Kidney capillary endothelial cell (primary cell): ENCODE measurements at regions not wholly inside any gene's neighbourhood (a gene's known extent, or its start where the extent isn't known, plus 50 kb on each side); places are given as distances from the start of the nearest gene placed in this dataset.

ENCODE experiments used
- DNase-seq: peaks from one replicate; pipeline ENCODE4 v3.0.0-alpha.2; 2018; ENCODE audit warnings: low spot score

- no peak for DNase-seq
These were observed 206.3 kb upstream of the CHRNA7 start for GRCh38 chr15:31824024-31824423.

DNA sequence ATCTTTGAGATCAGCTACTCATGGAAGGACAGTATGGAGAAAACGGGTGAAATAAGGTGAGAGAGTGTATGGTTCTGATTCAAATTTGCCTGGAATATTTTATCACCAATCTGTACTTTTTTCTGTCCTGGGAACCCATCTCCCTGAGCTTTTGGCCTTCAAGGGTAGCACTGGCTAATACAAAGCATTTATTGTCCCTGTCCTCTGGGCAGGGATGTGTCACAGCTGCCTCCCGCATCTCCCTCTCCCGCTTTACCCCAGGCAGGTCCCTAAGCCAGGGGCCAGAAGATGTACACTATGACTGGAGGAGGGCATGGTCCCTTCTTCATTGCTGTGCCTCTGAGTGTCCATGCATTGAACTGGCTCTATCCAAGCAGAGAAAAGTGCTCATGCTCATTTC lies 201.7 kb upstream of the CHRNA7 start:
- no peak for DNase-seq

DNA sequence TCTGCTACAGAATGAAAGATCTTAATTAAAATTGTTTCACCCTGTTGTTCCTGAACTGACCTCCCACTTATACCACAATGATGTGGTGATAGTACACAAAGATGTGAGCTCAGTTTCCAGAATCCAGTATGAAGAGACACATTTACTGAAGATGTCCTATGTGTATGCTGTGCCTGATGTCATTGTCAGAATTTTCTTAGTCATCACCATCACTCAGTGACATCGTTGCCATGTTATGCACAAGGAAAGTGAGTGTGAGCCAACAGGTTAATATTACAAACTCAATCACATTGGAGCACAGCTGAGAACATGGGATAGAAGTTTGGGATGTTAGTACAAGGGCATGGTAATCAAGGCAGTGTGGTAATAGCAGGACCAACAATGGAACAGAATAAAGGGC lies 199.7 kb upstream of the CHRNA7 start:
- DNase-seq: no peak

- no peak for DNase-seq
These were observed 198.7 kb upstream of the CHRNA7 start for GRCh38 chr15:31831596-31831995.

GRCh38 chr15:31834654-31835053 lies 195.7 kb upstream of the CHRNA7 start:
- DNase-seq: no peak

- no peak for DNase-seq
These were observed 190.9 kb upstream of the CHRNA7 start for GRCh38 chr15:31839388-31839787.

DNA sequence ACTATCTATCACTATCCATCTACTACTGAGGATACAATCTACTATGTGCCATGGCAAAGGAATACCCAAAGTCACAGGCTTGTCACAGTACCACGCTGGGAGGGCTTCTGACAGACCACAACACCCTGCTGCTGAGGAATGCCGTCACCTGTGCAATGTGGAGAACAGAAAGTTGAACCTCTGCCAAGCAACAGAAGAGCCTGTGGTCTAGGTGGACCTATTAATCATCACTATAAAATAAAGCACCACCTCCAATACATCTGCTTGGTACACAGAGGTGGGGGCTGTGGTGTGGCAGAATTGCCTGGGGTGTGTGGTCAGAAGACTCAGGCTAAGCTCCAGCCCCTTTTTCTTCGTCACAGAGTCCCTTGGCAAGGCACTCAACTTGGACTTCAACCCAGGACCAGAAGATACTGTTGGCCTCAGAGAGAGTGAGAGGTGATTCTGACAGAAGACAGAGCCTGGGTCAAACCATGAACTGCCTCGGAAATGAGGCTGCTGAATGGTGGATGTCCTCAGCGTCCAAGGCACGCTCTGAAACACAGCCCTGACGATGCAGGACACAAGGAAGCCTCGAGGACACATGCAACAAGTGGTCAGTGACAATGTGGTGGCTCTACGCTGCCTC lies 189.4 kb upstream of the CHRNA7 start:
- DNase-seq: no peak

GRCh38 chr15:31842532-31843195 lies 187.7 kb upstream of the CHRNA7 start:
- DNase-seq: no peak

GRCh38 chr15:31843426-31844055 lies 186.8 kb upstream of the CHRNA7 start:
- no peak for DNase-seq

DNA sequence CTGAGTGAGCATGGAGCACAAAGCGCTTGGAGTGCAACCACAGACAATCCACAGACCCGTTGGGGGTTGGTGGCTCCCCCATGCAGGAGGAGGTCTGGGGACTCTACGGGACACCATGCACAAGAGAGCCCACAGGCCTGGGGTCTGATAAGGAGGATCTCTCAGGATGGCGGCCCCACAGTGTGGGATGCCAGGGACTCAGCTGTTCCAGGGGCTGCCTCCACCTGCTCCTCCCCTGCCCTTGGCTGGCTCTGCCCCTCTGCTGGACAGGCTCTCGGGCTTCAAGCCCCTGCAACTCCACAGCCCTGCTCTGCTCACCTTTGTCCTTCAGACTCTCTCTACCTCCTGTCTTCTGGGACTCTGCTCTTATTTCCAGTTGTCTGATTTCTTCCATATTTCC lies 184.5 kb upstream of the CHRNA7 start:
- DNase-seq: no peak

DNA sequence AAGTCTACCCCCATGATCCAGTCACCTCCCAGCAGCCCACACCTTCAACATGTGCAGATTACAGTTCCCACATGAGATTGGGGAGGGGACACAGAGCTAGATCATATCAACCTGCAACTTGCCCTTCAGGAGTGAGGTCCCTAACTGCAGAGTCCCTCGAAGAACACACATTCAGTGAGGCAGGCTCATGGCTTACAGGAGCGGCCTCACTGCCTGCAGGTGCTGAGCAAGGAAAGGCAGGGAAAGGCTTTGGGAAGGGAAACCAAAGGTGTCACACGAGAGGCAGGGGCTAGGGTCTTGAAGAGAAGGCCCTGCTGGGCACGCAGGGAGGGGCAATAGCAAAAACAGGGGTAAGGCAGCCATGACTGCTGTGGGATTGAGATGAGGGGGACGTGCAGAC lies 182.4 kb upstream of the CHRNA7 start:
- DNase-seq: no peak

GRCh38 chr15:31848621-31849020 lies 181.7 kb upstream of the CHRNA7 start:
- DNase-seq: no peak

DNA sequence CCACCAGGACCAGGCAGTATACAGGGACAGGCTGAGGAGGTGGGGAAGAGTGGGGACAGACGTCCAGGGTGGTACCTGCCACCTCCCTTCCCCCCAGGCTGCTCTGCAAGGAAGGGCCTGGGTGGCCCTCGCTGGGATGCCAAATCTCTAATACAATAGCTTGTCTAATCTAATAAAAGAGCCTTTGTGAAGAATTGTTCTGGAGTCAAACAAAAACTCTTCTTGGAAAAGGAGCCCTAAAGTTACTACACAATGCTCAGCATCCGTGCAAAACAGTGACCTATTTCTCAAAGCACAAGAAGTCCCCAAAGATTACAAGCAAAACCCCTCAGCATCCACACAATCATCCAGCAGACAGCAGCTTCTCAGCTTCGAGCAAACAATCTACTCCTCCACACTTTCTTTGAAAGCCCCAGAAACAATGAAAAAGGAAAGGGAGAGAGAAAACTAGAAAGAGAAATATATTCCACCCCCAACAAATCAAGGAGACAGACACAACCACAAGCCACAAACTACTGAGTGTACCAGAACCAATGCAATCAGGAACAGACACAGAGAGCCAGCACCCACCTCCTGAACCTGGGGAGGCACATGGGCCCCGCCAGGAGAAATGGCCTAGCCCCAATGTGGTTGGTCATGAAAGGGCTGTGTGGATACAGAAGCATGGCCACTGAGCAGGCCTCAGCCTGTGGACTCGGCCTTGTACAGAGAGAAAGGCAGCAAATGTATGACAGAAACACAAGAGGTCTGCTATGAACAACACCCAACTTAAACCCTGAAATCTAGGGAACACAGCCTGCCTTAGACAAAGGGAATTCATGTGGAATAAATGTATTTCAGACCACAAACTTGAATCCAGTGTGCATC lies 177.1 kb upstream of the CHRNA7 start:
- DNase-seq: no peak

DNA sequence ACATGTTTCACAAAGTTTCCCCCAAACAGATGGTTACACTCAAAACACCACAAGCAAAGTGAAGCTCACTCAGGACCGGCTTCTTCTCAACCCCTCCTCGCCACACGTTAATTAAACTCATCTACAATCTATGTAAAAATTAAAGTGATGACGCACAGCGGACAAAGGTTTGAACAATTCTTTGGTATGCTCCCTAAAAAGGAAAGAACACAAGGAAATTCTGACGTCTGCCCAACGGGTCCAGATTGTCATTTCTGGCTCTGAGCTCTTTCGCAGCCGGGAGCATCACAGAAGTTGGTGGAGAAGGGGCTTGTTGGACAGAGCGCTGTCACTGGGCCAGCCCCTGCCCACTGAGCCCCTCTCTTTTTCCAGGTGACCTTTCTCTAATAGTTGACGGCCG lies 173.7 kb upstream of the CHRNA7 start:
- DNase-seq: no peak

GRCh38 chr15:31857194-31857593 lies 173.1 kb upstream of the CHRNA7 start:
- no peak for DNase-seq

GRCh38 chr15:31858026-31858425 lies 172.3 kb upstream of the CHRNA7 start:
- DNase-seq: no peak

DNA sequence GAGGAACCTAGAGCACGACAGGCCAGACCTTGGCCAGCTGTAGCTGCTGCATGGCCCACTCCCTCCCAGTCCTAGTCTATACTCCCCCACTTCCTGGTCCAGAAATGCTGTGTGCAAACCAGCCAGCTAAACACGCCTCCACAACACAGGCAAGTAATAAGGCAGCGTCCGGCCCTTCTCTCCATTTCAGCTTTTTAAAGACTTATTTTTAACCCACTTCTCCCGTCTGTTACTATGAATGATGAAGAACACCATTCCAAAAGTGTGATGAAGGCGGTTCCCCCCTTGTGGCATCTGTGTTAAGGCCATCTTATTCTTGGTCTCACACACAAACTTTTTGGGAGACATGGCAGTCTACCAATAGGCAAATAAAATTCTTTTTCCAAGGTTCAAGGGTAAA lies 164.1 kb upstream of the CHRNA7 start:
- no peak for DNase-seq

DNA sequence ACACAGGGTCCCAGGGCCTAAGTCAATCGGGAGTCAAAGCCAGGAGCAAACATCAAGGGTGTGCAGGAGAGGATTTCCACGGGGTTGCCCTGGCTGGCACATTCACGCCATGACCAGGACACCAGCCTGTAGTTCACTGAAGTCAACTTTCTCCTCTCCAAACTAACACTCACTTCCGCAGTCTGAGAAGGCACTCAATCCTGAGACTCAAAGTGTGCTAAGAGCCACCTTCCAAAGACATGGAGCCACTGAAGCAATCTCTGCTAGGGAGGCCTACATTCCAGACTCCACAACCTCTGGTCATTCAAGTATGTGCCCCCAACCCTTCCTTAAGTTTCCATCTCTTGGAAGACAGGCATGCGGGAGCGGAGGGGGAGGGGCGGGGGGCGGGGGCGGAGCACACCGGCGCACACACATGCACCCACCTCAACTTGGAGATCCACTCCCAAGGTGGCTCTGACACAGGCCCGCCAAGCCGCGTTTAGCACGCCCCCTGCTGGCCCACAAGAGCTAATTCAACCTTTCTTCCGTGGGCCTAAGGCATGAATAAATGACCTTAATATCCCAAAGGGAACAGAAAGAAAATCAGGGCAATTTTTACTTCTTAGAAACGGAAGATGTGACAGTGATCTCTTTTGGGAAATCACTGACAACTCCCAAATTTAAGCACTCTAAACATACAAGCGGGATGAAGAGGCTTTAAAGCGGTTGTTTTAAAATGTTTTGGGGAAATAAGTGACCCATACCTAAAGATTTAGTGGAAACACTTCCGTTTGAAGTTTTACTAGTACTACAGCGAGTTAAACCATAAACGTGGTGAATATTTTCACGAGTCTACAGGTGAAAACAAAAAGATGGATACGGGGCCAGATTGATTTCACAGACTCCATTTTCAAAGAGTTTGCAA lies 162.5 kb upstream of the CHRNA7 start:
- peak; percentile 61 for DNase-seq

DNA sequence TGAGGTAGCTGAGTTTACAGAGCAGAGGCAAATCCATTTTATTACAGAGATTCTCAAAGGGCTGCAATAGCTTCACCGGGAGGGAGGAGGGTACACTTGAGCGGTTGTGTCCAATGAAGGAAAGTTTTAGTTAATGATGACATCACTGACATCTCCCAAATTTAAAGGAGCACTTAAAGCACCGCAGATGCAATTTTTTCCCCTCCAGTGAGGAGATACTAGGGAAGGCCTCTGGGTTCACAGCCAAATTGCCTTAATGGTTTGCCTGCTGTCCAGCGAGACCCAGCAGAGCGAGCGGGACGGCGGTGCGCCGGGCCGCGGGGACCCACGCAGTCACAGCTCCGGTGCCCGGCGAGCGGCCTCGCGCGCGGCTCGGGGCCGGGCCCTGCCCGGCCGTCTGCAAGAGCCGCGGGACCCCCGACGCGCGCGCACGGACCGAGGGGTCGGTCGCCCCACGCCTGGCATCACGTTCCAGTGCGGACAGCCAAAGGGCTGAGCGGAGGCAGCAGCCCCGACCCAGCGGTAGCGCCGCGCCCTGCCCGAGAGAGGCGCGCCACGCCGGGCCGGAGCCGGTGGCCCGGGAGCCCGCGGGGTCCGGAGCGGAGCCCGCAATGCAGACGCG lies 160.5 kb upstream of the CHRNA7 start:
- no peak for DNase-seq

DNA sequence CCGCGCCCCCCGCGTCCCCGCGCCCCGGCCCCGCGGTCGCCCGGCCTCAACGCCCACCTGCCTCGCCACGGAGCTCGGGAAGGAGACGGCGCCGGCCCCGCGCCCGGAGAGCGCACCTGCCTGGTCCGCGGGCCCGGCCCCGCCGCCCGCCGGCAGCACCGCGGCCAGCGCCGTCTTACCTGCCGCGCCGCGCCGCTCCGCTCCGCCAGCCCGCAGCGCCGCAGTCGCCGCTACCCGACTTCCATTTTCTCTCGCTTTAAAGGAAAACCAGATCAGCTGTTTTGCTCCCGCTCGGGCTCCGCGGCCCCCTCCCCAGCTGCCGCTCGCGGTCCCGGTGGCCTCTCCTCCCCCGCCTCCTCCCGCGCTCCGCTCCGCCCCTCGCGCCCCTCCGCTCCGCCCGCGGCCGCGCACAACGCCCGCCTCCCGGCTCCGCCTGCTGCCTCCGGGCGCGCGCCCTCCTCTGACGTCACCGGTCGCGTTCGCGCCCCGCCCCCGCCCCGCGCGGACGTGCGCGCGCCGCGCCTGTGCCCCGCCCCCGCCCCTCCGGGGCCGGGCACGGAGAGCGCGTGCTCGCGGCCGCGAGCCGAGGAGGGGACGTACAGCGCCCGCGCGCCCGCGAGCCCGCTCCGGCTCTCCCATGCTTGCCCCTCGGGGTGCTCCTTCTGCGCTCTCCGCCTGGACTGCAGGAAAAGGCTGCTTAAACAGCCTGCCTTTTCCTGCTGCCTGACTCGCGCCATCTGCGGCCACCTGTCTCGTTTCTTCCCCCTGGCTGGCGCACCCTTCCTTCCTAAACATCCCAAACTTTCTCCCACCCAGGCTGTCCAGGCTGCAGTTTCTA lies 159.8 kb upstream of the CHRNA7 start, which contains the start of gene OTUD7A:
Gene OTUD7A (minus strand): TSS at position 346 of the 838 bp plus-strand sequence.
- peak; percentile 71 for DNase-seq
